ENCODE measurements at regions not wholly inside any gene's neighbourhood (a gene's known extent, or its start where the extent isn't known, plus 50 kb on each side); places are given as distances from the start of the nearest gene placed in this dataset.

DNA sequence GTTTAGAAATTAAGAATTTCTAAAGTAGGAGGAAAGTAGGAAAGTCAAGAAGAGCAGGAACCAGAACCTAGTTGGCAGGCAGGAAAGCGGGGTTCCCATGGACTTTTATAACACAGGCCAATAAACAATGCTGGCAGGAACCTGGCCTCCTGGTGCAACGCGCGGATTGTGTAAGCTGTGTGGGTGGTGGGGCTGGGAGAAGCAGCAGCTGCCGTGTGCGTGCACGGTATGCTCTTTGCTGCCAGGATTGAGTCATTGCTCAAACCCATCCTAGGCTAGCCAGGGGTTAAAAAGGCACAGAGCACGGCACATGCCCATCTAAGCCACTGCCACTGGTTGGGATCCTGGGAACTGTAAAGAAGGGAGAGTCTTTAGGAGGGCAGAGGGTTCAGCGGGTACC lies 209.9 kb upstream of the RGMA start:
- Mint-ChIP-seq H3K4me1 (peaks cover 17% of the 10 kb centered on the region), H3K36me3 (ENCODE audit: low read depth) (no peaks in the 10 kb centered on the region), H3K27me3 (ENCODE audit: insufficient read depth) (no peaks in the 10 kb centered on the region), H3K27ac (no peak overlapping the region), H3K9me3 (no peaks in the 10 kb centered on the region), H3K4me3 (no peak overlapping the region)
- DNase-seq, result no peak
- Histone ChIP-seq H3K36me3 (ENCODE audit: control insufficient read depth, insufficient read depth, low read length) (no peaks in the 10 kb centered on the region), H3K27me3 (ENCODE audit: control insufficient read depth, insufficient read depth, low read length, poor library complexity, severe bottlenecking) (no peaks in the 10 kb centered on the region), H3K9ac (ENCODE audit: extremely low read depth, low read length, poor library complexity, severe bottlenecking) (no peak overlapping the region), H3K4me1 (ENCODE audit: control insufficient read depth, insufficient read depth, low read length) (no peaks in the 10 kb centered on the region), H3K4me3 (ENCODE audit: low read length) (no peak overlapping the region), H3K9me3 (ENCODE audit: control insufficient read depth, low read length) (no peaks in the 10 kb centered on the region), H3K27ac (ENCODE audit: low read depth, low read length) (no peak overlapping the region)
- WGBS, 2 experiments (ENCODE audit: insufficient coverage in 1 of 2, insufficient read length in 1 of 2), result 83 to 92% methylated on average over 4 to 9 of the region's 9 CpGs
- TF ChIP-seq, protein P1, sequence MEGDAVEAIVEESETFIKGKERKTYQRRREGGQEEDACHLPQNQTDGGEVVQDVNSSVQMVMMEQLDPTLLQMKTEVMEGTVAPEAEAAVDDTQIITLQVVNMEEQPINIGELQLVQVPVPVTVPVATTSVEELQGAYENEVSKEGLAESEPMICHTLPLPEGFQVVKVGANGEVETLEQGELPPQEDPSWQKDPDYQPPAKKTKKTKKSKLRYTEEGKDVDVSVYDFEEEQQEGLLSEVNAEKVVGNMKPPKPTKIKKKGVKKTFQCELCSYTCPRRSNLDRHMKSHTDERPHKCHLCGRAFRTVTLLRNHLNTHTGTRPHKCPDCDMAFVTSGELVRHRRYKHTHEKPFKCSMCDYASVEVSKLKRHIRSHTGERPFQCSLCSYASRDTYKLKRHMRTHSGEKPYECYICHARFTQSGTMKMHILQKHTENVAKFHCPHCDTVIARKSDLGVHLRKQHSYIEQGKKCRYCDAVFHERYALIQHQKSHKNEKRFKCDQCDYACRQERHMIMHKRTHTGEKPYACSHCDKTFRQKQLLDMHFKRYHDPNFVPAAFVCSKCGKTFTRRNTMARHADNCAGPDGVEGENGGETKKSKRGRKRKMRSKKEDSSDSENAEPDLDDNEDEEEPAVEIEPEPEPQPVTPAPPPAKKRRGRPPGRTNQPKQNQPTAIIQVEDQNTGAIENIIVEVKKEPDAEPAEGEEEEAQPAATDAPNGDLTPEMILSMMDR (conservative IDR thresholded peaks at IDR 0.05), result no peak

DNA sequence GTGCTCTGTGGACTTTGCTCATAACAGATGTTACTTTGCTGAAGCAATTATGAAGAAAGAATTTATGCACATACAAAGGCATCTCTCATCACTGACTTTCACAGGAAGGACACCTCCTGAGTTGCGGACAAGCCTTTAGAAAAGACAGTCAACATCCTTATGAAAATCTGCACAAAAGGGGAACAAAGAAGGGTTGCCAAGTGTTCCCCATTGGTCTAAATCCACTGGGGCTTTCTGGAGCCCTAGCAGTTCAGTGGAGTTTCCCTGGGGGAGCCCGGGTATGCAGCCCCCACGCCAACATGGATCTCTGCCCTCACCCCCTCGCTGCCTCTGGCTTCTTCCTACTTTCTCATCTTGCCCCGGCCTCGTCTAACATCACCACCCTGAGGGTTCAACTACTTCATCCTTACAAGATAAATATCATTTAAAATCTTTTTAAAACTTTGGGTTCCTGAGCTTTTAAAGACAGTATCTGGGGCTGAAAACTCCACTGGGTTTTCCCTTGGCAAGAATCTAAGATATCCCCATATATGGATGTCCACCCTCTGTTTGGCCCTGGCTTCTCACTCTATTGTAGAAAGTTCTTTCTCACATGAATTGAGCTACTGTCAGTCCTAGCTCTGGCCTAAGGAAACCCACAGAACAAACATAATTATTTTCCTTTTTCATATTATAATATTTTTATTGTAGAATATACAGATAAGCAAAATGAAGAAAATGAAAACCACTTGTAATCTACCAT lies 207.9 kb upstream of the RGMA start:
- H3K36me3 Mint-ChIP-seq (ENCODE audit: low read depth), result no peaks in the 10 kb centered on the region
- whole genome bisulfite sequencing, 2 experiments (ENCODE audit: insufficient coverage in 1 of 2, insufficient read length in 1 of 2), result 49 to 63% methylated on average over 4 to 6 of the region's 6 CpGs
- DNase-seq, result no peak
- Histone ChIP-seq H3K4me1 (ENCODE audit: control insufficient read depth, insufficient read depth, low read length) (no peaks in the 10 kb centered on the region), H3K27ac (ENCODE audit: low read depth, low read length) (peak overlapping the region; percentile 73), H3K9ac (ENCODE audit: extremely low read depth, low read length, poor library complexity, severe bottlenecking) (no peak overlapping the region), H3K27me3 (ENCODE audit: control insufficient read depth, insufficient read depth, low read length, poor library complexity, severe bottlenecking) (no peaks in the 10 kb centered on the region), H3K36me3 (ENCODE audit: control insufficient read depth, insufficient read depth, low read length) (no peaks in the 10 kb centered on the region), H3K9me3 (ENCODE audit: control insufficient read depth, low read length) (no peaks in the 10 kb centered on the region), H3K4me3 (ENCODE audit: low read length) (no peak overlapping the region)
- H3K4me3 Mint-ChIP-seq, result no peak overlapping the region
- TF ChIP-seq, protein P1 (conservative IDR thresholded peaks at IDR 0.05), result no peak
- H3K9me3 Mint-ChIP-seq, result no peaks in the 10 kb centered on the region
- H3K27ac Mint-ChIP-seq, result no peak overlapping the region
- no peaks in the 10 kb centered on the region for H3K27me3 Mint-ChIP-seq (ENCODE audit: insufficient read depth)
- H3K4me1 Mint-ChIP-seq, result peaks cover 17% of the 10 kb centered on the region

DNA sequence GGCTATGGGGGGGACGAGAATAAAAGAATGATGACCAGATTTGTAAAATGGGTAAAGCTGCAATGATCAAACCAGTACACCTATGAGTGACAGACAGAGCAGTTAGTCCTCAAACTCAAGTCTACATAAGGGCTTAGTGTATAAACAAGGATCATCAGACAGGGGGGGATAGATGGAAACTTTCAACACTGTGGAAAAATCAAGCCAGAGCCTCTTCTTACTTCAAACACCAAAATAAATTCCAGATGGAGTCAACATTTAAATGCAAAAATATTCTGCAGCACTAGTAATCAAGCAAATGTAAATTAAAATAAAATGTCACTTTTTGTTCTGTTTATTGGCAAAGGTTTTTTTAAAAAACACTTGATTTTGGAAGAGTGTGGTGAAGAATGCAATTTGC lies 205.9 kb upstream of the RGMA start:
- H3K36me3 ChIP-seq (ENCODE audit: control insufficient read depth, insufficient read depth, low read length), result no peaks in the 10 kb centered on the region
- H3K9me3 Mint-ChIP-seq, result no peaks in the 10 kb centered on the region
- no peak overlapping the region for H3K27ac ChIP-seq (ENCODE audit: low read depth, low read length)
- 95 to 100% methylated on average over 1 of the region's 1 CpG for whole genome bisulfite sequencing, 2 experiments (ENCODE audit: insufficient coverage in 1 of 2, insufficient read length in 1 of 2)
- H3K36me3 Mint-ChIP-seq (ENCODE audit: low read depth), result no peaks in the 10 kb centered on the region
- H3K4me1 ChIP-seq (ENCODE audit: control insufficient read depth, insufficient read depth, low read length), result peaks cover 4% of the 10 kb centered on the region
- DNase-seq, result no peak
- no peak overlapping the region for H3K4me3 Mint-ChIP-seq
- H3K4me1 Mint-ChIP-seq, result peaks cover 9% of the 10 kb centered on the region
- no peaks in the 10 kb centered on the region for H3K27me3 ChIP-seq (ENCODE audit: control insufficient read depth, insufficient read depth, low read length, poor library complexity, severe bottlenecking)
- TF ChIP-seq, protein P1 (conservative IDR thresholded peaks at IDR 0.05), result no peak
- H3K9me3 ChIP-seq (ENCODE audit: control insufficient read depth, low read length), result no peaks in the 10 kb centered on the region
- no peak overlapping the region for H3K9ac ChIP-seq (ENCODE audit: extremely low read depth, low read length, poor library complexity, severe bottlenecking)
- H3K4me3 ChIP-seq (ENCODE audit: low read length), result no peak overlapping the region
- no peaks in the 10 kb centered on the region for H3K27me3 Mint-ChIP-seq (ENCODE audit: insufficient read depth)
- H3K27ac Mint-ChIP-seq, result no peak overlapping the region

All from endodermal cell (in vitro differentiated cells).